ENCODE measurements at regions not wholly inside any gene's neighbourhood (a gene's known extent, or its start where the extent isn't known, plus 50 kb on each side); places are given as distances from the start of the nearest gene placed in this dataset.

DNA sequence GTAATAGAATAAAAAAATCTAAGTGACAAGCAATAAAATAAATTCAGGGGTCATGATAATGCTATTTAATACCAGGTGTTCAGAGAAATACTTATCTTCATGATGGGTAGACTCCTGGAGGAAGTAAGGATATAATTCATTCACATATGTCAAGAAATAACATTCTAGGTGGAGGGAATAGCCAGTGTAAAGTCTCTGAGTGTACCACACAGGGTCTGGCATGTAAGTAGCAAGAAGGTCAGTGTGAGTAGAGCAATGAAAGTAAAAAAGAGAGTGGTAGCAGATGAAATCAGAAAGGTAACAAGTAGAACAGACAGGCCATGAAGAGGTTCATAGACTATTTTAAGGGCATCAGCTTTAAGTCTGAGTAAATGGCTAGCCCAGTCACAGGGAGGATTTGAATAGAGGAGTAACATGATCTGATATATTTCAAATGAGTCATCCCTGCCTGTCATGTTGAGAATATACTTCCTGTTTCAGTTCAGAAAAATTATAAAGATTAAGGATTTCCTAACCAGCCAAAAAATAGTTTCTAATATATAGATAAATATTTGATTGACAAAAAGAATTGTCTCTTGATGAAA, 519.9 kb downstream of the C12orf50 start:
- intact Hi-C loops (cut with micrococcal nuclease) (no loop called here), dilution Hi-C loops (cut with MboI; ENCODE audit: extremely low pct_ligation_motif_present, low sequenced_read_pairs) (no loop called here)
- Histone ChIP-seq H3K9ac (replicated peaks; ENCODE audit: extremely low read depth, insufficient read depth, low read length) (no peak overlapping the region), H3K79me2 (ENCODE audit: control insufficient read depth, insufficient read depth, low read length) (no peaks in the 10 kb centered on the region), H3K9me3 (replicated peaks; ENCODE audit: control insufficient read depth, insufficient read depth, low read length) (no peaks in the 10 kb centered on the region), H3K4me2 (ENCODE audit: insufficient read depth, low read length) (no peak overlapping the region), H3K4me1 (ENCODE audit: control insufficient read depth, extremely low read depth, insufficient read depth, low read length) (no peaks in the 10 kb centered on the region), H3K9me1 (replicated peaks; ENCODE audit: control insufficient read depth, extremely low read depth, insufficient read depth, low read length) (no peaks in the 10 kb centered on the region), H3K27me3 (ENCODE audit: control insufficient read depth in 2 of 2, insufficient read depth in 2 of 2, low read length in 2 of 2) (no peaks in the 10 kb centered on the region), H4K20me1 (replicated peaks; ENCODE audit: control insufficient read depth, extremely low read depth, insufficient read depth, low read length) (no peaks in the 10 kb centered on the region), H3K4me3 (replicated peaks in 1 of 3; ENCODE audit: insufficient read depth in 1 of 3, low read depth in 1 of 3, low read length in 3 of 3) (no peak overlapping the region), H3K36me3 (ENCODE audit: control insufficient read depth in 2 of 2, extremely low read depth in 1 of 2, insufficient read depth in 2 of 2, low read length in 2 of 2) (no peaks in the 10 kb centered on the region), H2AFZ (ENCODE audit: low read depth, low read length) (no peak overlapping the region), H3K27ac (ENCODE audit: insufficient read depth, low read depth, low read length) (no peak overlapping the region)
- DNase-seq (ENCODE audit: low read depth, low spot score) (peak; percentile 5), FAIRE-seq (no peak)
- ChIA-PET CTCF (interaction anchor here (1.3 kb wide), 1 partner anchor 339 kb away, joined by 3 read pairs; no protein-coding TSS in a partner anchor), POLR2A (no interaction called here)
- BruUV-seq (replicated peaks): no TSS peak
- no peak for TF ChIP-seq JUN (IDR thresholded peaks at IDR 0.05; ENCODE audit: borderline replicate concordance, insufficient read depth, insufficient read length, low read depth)
- peak; percentile 75 for TF ChIP-seq FOS (IDR thresholded peaks at IDR 0.05; ENCODE audit: borderline replicate concordance, insufficient read depth, low read length)

DNA sequence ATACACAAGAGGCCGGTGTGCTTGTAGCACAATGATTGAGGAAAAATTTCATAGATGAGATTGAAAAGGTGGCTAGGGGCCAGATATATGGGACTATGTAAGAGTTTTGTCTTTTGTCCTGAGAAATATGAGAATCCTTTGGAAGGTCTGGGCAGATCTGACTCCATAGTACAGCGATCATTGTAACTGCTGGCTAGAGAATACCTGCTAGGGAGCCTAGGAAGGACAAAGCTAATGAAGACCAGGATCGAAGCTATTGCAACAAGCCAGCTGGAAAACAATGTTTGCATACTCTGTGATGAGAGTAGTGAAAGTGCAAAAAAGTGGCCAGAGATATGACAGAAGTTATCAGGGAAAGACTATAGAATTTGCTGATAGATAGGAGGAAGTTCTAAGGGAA, 537.6 kb downstream of the C12orf50 start:
- Histone ChIP-seq H3K4me3 (replicated peaks in 1 of 3; ENCODE audit: insufficient read depth in 1 of 3, low read depth in 1 of 3, low read length in 3 of 3) (no peak overlapping the region), H3K79me2 (ENCODE audit: control insufficient read depth, insufficient read depth, low read length) (no peaks in the 10 kb centered on the region), H3K27ac (ENCODE audit: insufficient read depth, low read depth, low read length) (no peak overlapping the region), H4K20me1 (replicated peaks; ENCODE audit: control insufficient read depth, extremely low read depth, insufficient read depth, low read length) (no peaks in the 10 kb centered on the region), H3K36me3 (ENCODE audit: control insufficient read depth in 2 of 2, extremely low read depth in 1 of 2, insufficient read depth in 2 of 2, low read length in 2 of 2) (no peaks in the 10 kb centered on the region), H3K4me2 (ENCODE audit: insufficient read depth, low read length) (no peak overlapping the region), H3K4me1 (ENCODE audit: control insufficient read depth, extremely low read depth, insufficient read depth, low read length) (no peaks in the 10 kb centered on the region), H3K9ac (replicated peaks; ENCODE audit: extremely low read depth, insufficient read depth, low read length) (no peak overlapping the region), H2AFZ (ENCODE audit: low read depth, low read length) (no peak overlapping the region), H3K9me3 (replicated peaks; ENCODE audit: control insufficient read depth, insufficient read depth, low read length) (no peaks in the 10 kb centered on the region), H3K27me3 (ENCODE audit: control insufficient read depth in 2 of 2, insufficient read depth in 2 of 2, low read length in 2 of 2) (no peaks in the 10 kb centered on the region), H3K9me1 (replicated peaks; ENCODE audit: control insufficient read depth, extremely low read depth, insufficient read depth, low read length) (no peaks in the 10 kb centered on the region)
- FAIRE-seq (no peak), DNase-seq (ENCODE audit: low read depth, low spot score) (no peak)
- POLR2A ChIA-PET: no interaction called here
- dilution Hi-C loops (cut with MboI; ENCODE audit: extremely low pct_ligation_motif_present, low sequenced_read_pairs) (no loop called here), intact Hi-C loops (cut with micrococcal nuclease) (no loop called here)
- no TSS peak for BruUV-seq (replicated peaks)
- CTCF ChIA-PET: no interaction called here
- TF ChIP-seq FOS (IDR thresholded peaks at IDR 0.05; ENCODE audit: borderline replicate concordance, insufficient read depth, low read length) (no peak), EZH2 (IDR thresholded peaks at IDR 0.05; ENCODE audit: borderline replicate concordance, low read depth, low read length, severe bottlenecking) (no peak), JUN (IDR thresholded peaks at IDR 0.05; ENCODE audit: borderline replicate concordance, insufficient read depth, insufficient read length, low read depth) (no peak), POLR2AphosphoS5 (IDR thresholded peaks at IDR 0.05; ENCODE audit: insufficient read depth, low read depth, low read length) (no peak), GATA2 (IDR thresholded peaks at IDR 0.05; ENCODE audit: insufficient read depth, insufficient read length, low read depth, low read length) (no peak), CTCF (IDR thresholded peaks at IDR 0.05; ENCODE audit: extremely low read depth in 1 of 2, insufficient read depth in 1 of 2, low read depth in 1 of 2, low read length in 2 of 2) (no peak), POLR2A (IDR thresholded peaks at IDR 0.05; ENCODE audit: low read depth, low read length) (no peak), MYC (IDR thresholded peaks at IDR 0.05; ENCODE audit: low read depth, low read length) (no peak), MAX (IDR thresholded peaks at IDR 0.05; ENCODE audit: insufficient read depth, insufficient read length) (no peak)

Measured in endothelial cell of umbilical vein (primary cell).